ENCODE measurements at regions not wholly inside any gene's neighbourhood (a gene's known extent, or its start where the extent isn't known, plus 50 kb on each side); places are given as distances from the start of the nearest gene placed in this dataset.

GRCh38 chr5:61991430-61991829 is 314.6 kb upstream of the KIF2A start:
- no peaks in the 10 kb centered on the region for H3K9me3 ChIP-seq (ENCODE audit: control insufficient read depth, insufficient read depth, low read length)
- H3K4me1 ChIP-seq (ENCODE audit: control insufficient read depth, insufficient read depth, low read length), result no peaks in the 10 kb centered on the region
- H3K27ac ChIP-seq (ENCODE audit: low read length), result no peak overlapping the region
- WGBS (ENCODE audit: insufficient coverage), result 100% methylated on average over 1 of the region's 4 CpGs
- ATAC-seq (no peak), DNase-seq (no peak)
- Mint-ChIP-seq H3K4me3 (no peak overlapping the region), H3K9me3 (peaks cover 4 to 8% of the 10 kb centered on the region in 2 donors), H3K27ac (no peak overlapping the region), H3K4me1 (no peaks in the 10 kb centered on the region), H3K27me3 (ENCODE audit: low read depth in 2 of 2) (no peaks in the 10 kb centered on the region), H3K36me3 (no peaks in the 10 kb centered on the region)
- no peaks in the 10 kb centered on the region for H3K36me3 ChIP-seq (ENCODE audit: control insufficient read depth, insufficient read depth, low read length)
- TF ChIP-seq CTCF (IDR thresholded peaks at IDR 0.05), result no peak
- intact Hi-C loops (cut with micrococcal nuclease), result no loop called here
- no peak overlapping the region for H3K4me3 ChIP-seq (ENCODE audit: low read length)
- H3K27me3 ChIP-seq (ENCODE audit: control insufficient read depth, insufficient read depth, low read length), result no peaks in the 10 kb centered on the region

GRCh38 chr5:61991866-61992265 is 314.1 kb upstream of the KIF2A start:
- Mint-ChIP-seq H3K4me1 (no peaks in the 10 kb centered on the region), H3K27ac (no peak overlapping the region)
- TF ChIP-seq CTCF (IDR thresholded peaks at IDR 0.05), result no peak

GRCh38 chr5:61993295-61993927 is 312.6 kb upstream of the KIF2A start:
- Histone ChIP-seq H3K36me3 (ENCODE audit: control insufficient read depth, insufficient read depth, low read length) (no peaks in the 10 kb centered on the region), H3K4me3 (ENCODE audit: low read length) (no peak overlapping the region), H3K9me3 (ENCODE audit: control insufficient read depth, insufficient read depth, low read length) (no peaks in the 10 kb centered on the region), H3K27me3 (ENCODE audit: control insufficient read depth, insufficient read depth, low read length) (no peaks in the 10 kb centered on the region), H3K27ac (ENCODE audit: low read length) (no peak overlapping the region), H3K4me1 (ENCODE audit: control insufficient read depth, insufficient read depth, low read length) (no peaks in the 10 kb centered on the region)
- intact Hi-C loops (cut with micrococcal nuclease), result no loop called here
- DNase-seq (no peak), ATAC-seq (no peak)
- 88% methylated on average over 7 of the region's 7 CpGs for WGBS (ENCODE audit: insufficient coverage)
- no peaks in the 10 kb centered on the region for H3K4me1 Mint-ChIP-seq
- peaks cover 4 to 8% of the 10 kb centered on the region in 2 donors for H3K9me3 Mint-ChIP-seq
- no peak overlapping the region for H3K27ac Mint-ChIP-seq
- no peak for TF ChIP-seq CTCF (IDR thresholded peaks at IDR 0.05)
- no peak overlapping the region for H3K4me3 Mint-ChIP-seq
- no peaks in the 10 kb centered on the region for H3K36me3 Mint-ChIP-seq
- H3K27me3 Mint-ChIP-seq (ENCODE audit: low read depth in 2 of 2), result no peaks in the 10 kb centered on the region

More at GRCh38 chr5:61991866-61992265, 314.1 kb upstream of the KIF2A start:
- intact Hi-C loops (cut with micrococcal nuclease), result no loop called here
- Mint-ChIP-seq H3K36me3 (no peaks in the 10 kb centered on the region), H3K9me3 (peaks cover 4 to 8% of the 10 kb centered on the region in 2 donors), H3K4me3 (no peak overlapping the region), H3K27me3 (ENCODE audit: low read depth in 2 of 2) (no peaks in the 10 kb centered on the region)
- H3K27ac ChIP-seq (ENCODE audit: low read length), result no peak overlapping the region
- no peaks in the 10 kb centered on the region for H3K9me3 ChIP-seq (ENCODE audit: control insufficient read depth, insufficient read depth, low read length)
- H3K27me3 ChIP-seq (ENCODE audit: control insufficient read depth, insufficient read depth, low read length), result no peaks in the 10 kb centered on the region
- WGBS (ENCODE audit: insufficient coverage), result 86% methylated on average over 1 of the region's 2 CpGs
- H3K36me3 ChIP-seq (ENCODE audit: control insufficient read depth, insufficient read depth, low read length), result no peaks in the 10 kb centered on the region
- ATAC-seq, result no peak
- DNase-seq, result no peak
- no peak overlapping the region for H3K4me3 ChIP-seq (ENCODE audit: low read length)
- no peaks in the 10 kb centered on the region for H3K4me1 ChIP-seq (ENCODE audit: control insufficient read depth, insufficient read depth, low read length)

GRCh38 chr5:61994171-61994570 is 311.8 kb upstream of the KIF2A start:
- intact Hi-C loops (cut with micrococcal nuclease), result no loop called here
- Histone ChIP-seq H3K4me1 (ENCODE audit: control insufficient read depth, insufficient read depth, low read length) (no peaks in the 10 kb centered on the region), H3K9me3 (ENCODE audit: control insufficient read depth, insufficient read depth, low read length) (no peaks in the 10 kb centered on the region), H3K27ac (ENCODE audit: low read length) (no peak overlapping the region), H3K4me3 (ENCODE audit: low read length) (no peak overlapping the region), H3K36me3 (ENCODE audit: control insufficient read depth, insufficient read depth, low read length) (no peaks in the 10 kb centered on the region), H3K27me3 (ENCODE audit: control insufficient read depth, insufficient read depth, low read length) (no peaks in the 10 kb centered on the region)
- no peaks in the 10 kb centered on the region for H3K4me1 Mint-ChIP-seq
- H3K36me3 Mint-ChIP-seq, result no peaks in the 10 kb centered on the region
- no peak for TF ChIP-seq CTCF (IDR thresholded peaks at IDR 0.05)
- peaks cover 4 to 8% of the 10 kb centered on the region in 2 donors for H3K9me3 Mint-ChIP-seq
- no peaks in the 10 kb centered on the region for H3K27me3 Mint-ChIP-seq (ENCODE audit: low read depth in 2 of 2)
- DNase-seq (no peak), ATAC-seq (no peak)
- no peak overlapping the region for H3K27ac Mint-ChIP-seq
- no peak overlapping the region for H3K4me3 Mint-ChIP-seq
- no CpG with 5 or more reads among the region's 1 CpG for WGBS (ENCODE audit: insufficient coverage)

Measured in natural killer cell (primary cell).